ENCODE measurements at regions not wholly inside any gene's neighbourhood (a gene's known extent, or its start where the extent isn't known, plus 50 kb on each side); places are given as distances from the start of the nearest gene placed in this dataset.

- TF ChIP-seq EZH2phosphoT487 (IDR thresholded peaks at IDR 0.05; ENCODE audit: insufficient read depth, low read depth) (no peak), EZH2 (IDR thresholded peaks at IDR 0.05; ENCODE audit: insufficient read depth, poor library complexity, severe bottlenecking) (no peak)
These were observed 72.8 kb upstream of the MTPN start for GRCh38 chr7:136049818-136050461.

Data from GM23248 (cell line).